HG02970 (cell line): ENCODE measurements at regions not wholly inside any gene's neighbourhood (a gene's known extent, or its start where the extent isn't known, plus 50 kb on each side); places are given as distances from the start of the nearest gene placed in this dataset.

Experiments used
- ATAC-seq: cut with Tn5 transposase; IDR thresholded peaks from one replicate; pipeline ENCODE4 v1.9.1; 2021; ENCODE audit warnings: mild to moderate bottlenecking, moderate library complexity, moderate number of reproducible peaks; ENCODE audit not compliant: unreplicated experiment, low FRiP score

GRCh38 chr5:143732402-143732801, 79.6 kb upstream of the HMHB1 start:
- ATAC-seq, result no peak

- ATAC-seq, result no peak
Observed at GRCh38 chr5:143730112-143730801, 81.7 kb upstream of the HMHB1 start.

- ATAC-seq, result no peak
Observed at GRCh38 chr5:143729334-143729946, 82.5 kb upstream of the HMHB1 start.

GRCh38 chr5:143723159-143723558, 88.8 kb upstream of the HMHB1 start:
- ATAC-seq, result no peak

GRCh38 chr5:143721925-143722324, 90.0 kb upstream of the HMHB1 start:
- no peak for ATAC-seq

GRCh38 chr5:143720689-143721088, 91.3 kb upstream of the HMHB1 start:
- ATAC-seq, result no peak

- no peak for ATAC-seq
Observed at GRCh38 chr5:143717400-143717799, 94.6 kb upstream of the HMHB1 start.

GRCh38 chr5:143716881-143717280, 95.1 kb upstream of the HMHB1 start:
- ATAC-seq, result no peak

- ATAC-seq, result no peak
Observed at GRCh38 chr5:143715616-143716015, 96.3 kb upstream of the HMHB1 start.

- no peak for ATAC-seq
Observed at GRCh38 chr5:143714629-143715028, 97.3 kb upstream of the HMHB1 start.

- ATAC-seq, result no peak
Observed at GRCh38 chr5:143713047-143714003, 98.6 kb upstream of the HMHB1 start.

- ATAC-seq, result no peak
Observed at GRCh38 chr5:143708672-143709071, 103.3 kb upstream of the HMHB1 start.

- ATAC-seq, result no peak
Observed at GRCh38 chr5:143707806-143708205, 104.2 kb upstream of the HMHB1 start.

GRCh38 chr5:143705381-143705780, 106.6 kb upstream of the HMHB1 start:
- no peak for ATAC-seq

GRCh38 chr5:143703659-143704058, 108.3 kb upstream of the HMHB1 start:
- no peak for ATAC-seq

- no peak for ATAC-seq
Observed at GRCh38 chr5:143701493-143701892, 110.5 kb upstream of the HMHB1 start.

GRCh38 chr5:143700994-143701393, 111.0 kb upstream of the HMHB1 start:
- no peak for ATAC-seq

GRCh38 chr5:143699121-143699520, 112.8 kb upstream of the HMHB1 start:
- ATAC-seq, result no peak

- no peak for ATAC-seq
Observed at GRCh38 chr5:143698574-143698973, 113.4 kb upstream of the HMHB1 start.

- ATAC-seq, result no peak
Observed at GRCh38 chr5:143696921-143697320, 115.0 kb upstream of the HMHB1 start.

- no peak for ATAC-seq
Observed at GRCh38 chr5:143695941-143696340, 116.0 kb upstream of the HMHB1 start.
